Activated T-cell treated with anti-CD3 and anti-CD28 coated beads, Interleukin-2, amount 50 U/mL, for 48 hours (primary cell): ENCODE measurements at regions not wholly inside any gene's neighbourhood (a gene's known extent, or its start where the extent isn't known, plus 50 kb on each side); places are given as distances from the start of the nearest gene placed in this dataset.

ENCODE experiments used
- DNase-seq, 2 experiments: peaks; one replicate each; pipeline ENCODE4 v3.0.0-alpha.2; 2020

DNA sequence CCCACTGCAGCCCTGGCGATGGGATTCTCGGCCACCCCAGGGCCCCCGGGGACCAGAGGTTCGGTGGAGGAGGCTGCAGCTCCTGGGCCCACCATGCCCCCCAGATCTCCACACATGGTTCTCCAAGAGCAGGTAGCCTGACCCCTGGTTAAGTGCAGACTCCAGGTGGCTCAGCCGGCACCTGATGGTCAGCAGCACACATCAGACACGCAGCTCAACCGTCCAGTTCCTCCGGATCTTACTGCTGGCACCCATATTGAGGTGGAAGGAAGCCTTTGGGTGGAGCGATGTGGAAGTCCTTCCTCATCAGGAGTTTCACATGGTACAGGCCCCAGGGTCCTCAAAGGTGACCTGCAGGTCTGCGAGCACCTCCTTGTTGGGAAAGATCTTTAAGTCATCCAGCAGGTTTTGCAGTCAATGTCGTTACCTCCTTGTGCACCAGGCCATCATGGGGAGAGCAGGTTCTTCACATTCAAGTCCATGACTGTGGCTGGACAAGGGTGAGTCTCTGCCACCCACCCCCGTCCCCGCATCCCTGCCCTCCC is 74.2 kb upstream of the EEPD1 start:
- DNase-seq, result no peak

DNA sequence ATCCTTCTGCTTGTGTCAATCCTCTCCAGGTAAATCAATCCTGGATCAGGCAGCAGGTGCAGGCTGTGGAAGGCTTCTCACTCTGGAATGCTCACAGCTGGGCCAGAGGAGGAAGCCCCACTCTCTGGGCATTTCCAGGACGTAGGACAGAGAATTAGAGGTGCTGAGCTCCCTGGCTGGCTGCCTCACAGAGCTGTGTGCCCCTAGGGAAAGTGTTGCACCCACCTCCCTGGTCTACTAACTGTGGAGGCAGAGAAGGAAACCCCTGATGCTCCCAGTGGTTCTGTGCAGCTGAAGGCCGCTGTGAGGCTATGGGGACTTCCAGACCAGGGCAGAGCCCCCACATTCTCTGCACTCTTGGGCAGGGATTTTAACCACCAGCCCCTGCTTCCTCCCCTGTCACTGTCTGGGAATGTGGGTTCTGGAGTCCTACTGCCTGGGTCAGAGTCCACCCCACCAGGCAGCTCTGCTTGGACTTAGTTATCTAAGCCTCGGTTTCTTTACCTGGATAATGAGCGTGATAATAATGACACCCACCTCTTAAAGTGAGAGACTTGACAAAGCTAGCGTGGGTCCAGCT is 73.5 kb upstream of the EEPD1 start:
- no peak for DNase-seq

DNA sequence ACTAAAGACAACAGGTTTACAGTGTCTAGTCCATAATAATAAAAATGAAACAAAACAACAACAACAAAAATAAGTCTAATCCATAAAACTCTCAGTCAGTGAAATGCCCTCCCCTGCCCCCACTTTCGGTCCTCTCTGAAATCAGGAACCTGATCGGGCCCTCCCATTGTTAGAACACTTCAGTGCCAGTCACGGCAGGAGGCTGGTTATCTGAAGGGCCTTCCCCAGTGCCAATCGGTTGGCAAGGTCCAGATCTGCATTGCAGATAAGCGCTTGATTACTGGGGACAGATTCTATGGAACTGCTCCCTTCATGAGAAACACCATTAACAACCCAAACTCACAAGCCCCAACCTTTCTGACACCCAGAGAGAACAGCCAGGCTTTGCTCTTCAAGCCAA is 72.2 kb upstream of the EEPD1 start:
- no peak for DNase-seq

DNA sequence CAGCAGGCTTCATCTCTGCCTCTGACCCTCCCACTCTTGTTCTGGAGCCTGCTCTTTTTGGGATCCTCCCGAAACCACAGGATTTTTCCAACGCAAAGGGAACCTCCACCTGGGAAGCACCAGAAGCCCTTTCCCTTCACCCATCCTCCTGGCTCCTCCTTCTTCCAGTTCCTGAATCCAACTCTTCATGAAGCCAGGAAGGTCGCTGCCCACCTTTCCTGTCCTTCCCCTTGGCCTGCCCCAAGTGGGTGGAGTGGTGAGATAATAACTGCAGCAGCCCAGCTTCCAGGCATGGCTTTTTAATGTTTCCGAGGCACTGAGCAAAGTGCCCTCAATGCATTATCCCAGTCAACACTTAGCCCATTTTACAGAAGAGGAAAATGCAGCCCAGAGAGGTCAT is 70.8 kb upstream of the EEPD1 start:
- no peak for DNase-seq

DNA sequence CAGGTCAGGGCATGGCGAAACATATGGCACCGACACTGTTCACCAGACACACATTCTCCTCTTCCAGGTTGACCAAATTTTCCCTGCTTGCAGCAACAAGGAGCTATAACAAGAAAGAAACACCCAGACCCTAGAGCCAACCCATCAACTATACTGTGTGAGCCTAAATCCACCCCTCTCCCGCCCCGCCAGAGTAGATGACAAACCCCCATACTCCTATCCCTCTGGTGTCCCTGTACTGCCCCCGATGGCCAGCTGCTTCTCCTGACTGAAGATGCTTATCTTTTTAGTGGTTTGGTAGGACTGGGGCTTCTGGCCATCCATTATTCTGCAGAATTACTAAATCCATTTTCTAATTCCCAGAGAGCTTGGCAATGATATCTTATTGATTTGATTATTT is 70.1 kb upstream of the EEPD1 start:
- no peak for DNase-seq

DNA sequence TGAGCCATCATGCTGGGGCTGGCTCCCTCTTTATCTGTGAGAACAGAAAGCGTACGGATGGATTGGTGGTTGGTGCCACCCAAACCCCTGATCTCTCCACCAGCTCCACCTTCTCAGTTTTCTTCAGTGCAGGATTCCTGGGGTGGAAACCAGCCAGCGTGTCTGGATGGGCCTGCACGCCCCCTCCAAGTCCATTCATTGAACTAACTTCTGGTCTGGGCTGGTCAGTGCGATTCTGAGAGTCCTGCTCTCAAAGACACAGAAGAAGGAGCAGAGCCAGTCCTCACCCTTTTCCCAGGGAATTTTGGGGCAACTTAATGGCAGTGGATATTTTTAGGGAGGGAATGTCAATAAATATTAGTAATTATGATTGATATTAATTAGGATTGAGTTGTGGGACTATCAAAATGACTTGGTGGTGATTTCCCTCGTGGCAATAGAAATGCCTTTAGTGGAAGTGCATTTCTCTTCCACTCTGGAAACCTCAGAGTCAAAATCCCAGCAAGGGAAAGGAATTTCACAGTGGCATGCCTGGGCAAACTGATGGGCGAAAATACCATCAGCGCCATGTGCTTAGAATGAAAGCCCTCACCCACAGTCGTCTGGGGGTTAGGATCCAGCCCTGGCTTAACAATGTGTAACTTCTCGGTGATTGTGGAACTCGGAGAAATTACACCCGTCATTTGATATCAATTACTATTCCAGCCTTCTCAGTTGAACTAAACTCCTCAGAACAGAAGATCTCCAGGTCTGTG is 69.3 kb upstream of the EEPD1 start:
- DNase-seq, result no peak

DNA sequence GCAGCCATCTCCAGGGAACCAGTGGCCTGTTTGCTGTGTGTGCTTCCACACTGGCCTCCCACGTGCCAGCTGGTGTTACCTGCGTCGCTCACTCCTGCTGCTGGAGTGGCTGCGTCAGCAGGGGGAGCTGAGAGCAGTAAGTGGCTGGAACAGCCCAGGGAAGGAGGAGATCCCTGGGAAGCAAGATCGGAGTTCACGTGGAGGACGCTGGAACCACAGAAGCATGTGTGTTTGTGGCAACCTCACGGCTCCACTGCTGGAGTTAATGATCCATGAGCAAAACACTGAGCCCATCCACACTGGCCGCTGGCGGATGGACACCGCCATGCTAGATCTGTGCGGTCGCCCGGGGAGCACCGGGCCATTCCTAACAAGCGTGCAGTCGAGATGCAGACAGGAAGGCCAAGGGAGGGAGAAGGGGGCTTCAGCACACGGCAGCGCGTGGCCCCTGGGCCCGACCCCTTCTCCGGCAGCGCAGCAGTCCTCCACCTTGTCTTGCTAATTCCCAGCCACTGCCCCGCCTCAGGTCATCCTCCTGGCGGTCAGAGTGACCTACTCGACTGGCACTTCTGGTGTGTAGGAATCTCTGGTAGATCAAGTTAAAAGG is 68.5 kb upstream of the EEPD1 start:
- no peak for DNase-seq

DNA sequence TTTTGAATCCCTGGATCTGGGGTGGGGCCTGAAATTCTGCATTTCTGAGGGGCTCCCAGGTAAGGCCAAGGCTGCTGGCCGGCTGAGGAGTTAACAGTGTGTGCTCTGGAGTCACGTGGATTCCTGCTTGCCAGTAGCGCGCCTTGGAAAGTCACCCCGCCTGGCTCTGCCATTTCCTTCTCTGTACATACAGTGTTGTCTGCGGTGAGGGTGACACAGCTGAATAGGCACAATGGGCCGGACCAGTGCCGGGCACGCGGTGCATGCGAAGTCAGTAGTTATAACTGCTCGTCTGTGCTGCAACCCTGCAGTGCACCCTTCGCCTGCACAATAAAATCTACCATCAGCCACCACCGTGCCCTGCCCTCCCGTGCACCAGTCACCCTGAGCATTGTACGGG is 68.0 kb upstream of the EEPD1 start:
- DNase-seq, result no peak

DNA sequence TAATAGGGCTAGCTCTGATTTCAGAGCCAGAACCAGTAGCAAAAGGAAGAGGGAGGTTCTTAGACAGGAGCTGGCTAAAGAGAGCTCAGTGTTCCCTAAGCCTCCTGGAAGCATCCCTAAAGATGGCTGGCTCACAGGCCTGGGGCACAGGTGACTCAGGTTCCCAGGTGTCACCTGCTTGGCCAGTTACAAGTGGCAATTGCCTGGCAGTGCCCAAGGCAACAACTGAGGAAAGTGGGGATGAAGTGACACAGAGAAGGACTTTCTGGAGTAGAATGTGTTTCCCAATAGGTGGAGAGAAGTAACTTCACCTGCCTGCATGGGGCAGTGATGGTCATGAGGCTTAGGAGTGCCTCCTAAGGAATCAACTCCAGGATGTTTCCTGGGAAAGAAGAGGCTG is 66.5 kb upstream of the EEPD1 start:
- DNase-seq, result no peak

DNA sequence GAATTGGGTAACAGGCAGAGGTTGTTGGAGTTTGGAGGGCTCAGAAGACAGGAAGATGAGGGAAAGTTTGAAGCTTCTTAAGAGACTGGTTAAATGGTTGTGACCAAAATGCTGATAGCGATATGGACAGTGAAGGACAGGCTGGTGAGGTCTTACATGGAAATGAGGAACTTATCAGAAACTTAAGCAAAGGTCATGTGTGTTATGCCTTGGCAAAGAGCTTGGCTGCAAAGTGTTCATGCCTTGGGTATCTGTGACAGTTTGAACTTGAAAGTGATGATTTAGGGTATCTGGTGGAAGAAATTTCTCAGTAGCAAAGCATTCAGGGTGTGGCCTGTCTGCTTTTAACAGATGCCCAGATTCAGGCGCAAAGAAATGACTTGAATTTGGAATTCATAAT is 64.5 kb upstream of the EEPD1 start:
- DNase-seq, result no peak

DNA sequence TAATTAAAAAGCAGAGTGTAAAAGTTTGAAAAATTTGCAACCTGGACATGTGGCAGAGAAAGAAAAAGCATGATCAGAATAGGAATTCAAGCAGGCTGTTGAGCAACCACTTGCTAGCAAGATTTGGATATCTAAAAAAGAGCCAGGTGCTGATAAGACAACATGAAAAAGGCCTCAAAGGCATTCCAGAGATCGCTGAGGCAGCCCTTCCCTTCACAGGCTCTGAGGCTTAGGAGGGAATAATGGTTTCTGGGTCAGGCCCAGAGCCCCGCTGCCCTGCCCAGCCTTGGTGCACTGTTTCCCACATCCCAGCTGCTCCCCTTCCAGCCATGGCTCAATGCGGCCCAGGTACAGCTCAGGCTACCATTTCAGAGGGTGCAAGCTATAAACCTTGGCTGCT is 64.1 kb upstream of the EEPD1 start:
- DNase-seq, result no peak

DNA sequence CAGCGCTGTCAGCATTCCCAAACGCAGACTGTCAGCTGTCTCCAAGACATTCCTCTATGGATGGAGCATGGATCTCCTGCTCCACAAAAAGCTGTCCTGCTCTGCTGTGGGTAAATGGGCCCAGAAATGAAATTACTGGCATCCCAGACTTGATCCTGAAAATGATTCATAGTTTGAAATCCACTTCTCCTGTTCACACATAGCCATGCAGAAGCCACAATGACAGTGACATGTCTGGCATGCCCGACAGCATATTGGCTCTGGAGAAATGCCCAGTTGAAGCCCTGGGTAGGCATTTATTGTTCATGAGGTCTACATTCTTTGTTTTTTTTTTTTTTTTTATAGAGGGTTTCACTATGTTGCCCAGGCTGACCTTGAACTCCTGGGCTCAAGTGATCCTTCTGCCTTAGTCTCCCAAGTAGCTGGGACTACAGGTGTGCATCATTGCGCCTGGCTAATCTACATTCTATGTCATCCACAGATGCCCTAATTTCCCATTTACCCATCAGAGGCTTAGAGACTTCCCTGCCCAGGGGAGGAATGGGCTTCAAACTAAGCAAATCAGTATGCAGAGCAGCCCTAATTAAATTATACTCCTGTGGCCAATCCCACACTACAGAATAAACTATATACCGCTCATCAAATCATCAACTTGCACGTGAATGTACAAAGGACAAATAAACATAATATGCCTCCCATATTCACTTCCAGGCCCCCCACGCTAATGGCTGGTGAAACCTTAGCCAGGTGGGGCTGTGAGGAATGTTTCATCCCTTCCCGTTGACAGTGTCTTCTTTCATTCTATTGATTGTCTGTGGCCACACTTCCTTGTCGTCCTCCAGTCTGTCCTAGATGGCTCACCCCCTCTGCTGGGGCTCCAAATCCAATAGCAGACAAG is 61.8 kb upstream of the EEPD1 start:
- DNase-seq, result no peak

DNA sequence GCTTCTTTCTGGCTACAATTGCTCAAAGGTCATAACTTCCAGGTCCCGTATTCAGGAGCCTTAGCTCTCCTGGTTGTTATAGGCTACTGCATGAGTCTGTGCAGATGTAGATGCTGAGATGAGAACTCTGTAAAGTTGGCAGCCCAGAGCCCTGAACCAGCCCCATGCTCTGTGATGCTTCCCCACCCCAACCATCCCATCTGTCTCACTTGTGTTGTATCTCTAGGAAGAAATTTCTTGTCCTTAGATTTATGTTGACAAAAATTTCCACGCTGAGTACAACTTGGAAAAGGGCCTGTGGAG is 61.2 kb upstream of the EEPD1 start:
- DNase-seq, result no peak

DNA sequence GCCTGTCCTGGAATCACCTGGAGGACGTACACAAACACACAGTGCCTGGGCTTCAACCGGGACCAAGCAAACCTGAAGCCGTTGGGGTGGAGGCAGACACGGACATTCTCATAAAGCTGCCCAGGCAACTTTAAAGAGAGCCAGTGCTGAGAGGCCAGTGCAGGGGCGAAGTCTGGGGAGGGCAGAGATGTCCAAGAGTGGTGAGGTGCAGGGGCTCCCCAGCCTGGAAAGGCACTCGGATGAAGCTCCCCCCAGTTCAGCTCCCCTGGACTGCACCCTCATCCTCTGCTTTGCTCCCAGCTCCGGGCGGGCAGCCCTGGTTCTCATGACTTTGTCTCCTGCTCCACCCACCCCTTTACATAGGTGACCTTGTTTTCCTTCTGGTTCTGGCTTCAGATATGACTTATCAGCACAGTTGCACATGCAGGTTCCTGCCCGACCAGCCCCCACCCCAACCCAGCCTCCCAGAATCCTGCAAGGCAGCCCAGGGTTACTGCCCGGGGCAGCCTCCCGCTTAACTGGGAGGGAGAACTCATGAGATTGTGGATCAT is 60.8 kb upstream of the EEPD1 start:
- no peak for DNase-seq

DNA sequence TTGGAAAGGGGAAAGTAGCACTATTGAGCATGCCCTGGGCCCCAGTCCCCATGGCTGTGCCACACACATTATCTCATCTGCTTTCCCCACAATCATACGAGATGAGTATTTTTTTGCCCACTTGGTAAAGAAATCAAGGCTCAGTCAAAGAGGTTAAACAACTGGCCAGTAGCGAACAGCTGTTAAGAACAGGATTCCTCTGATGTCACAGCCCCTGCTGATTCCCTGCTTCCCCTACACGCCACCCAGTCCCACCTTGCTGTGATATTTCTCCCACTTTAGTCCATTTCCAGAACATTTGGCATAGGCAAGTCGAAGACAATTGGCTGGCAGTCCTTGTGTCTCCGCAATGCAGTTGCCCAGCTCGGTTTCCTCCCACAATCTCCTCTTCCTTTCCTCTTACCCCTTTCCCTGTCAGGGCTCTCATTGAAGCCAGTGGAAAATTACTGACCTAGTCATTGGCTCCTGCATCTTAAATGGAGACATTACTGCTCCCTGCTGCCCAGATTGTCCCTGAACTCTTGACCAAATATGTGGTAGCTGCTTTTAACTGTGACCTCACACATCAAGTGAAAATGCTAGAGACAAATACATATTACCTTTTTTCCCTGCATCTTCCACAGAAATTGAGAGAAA is 56.5 kb upstream of the EEPD1 start:
- DNase-seq, result no peak

DNA sequence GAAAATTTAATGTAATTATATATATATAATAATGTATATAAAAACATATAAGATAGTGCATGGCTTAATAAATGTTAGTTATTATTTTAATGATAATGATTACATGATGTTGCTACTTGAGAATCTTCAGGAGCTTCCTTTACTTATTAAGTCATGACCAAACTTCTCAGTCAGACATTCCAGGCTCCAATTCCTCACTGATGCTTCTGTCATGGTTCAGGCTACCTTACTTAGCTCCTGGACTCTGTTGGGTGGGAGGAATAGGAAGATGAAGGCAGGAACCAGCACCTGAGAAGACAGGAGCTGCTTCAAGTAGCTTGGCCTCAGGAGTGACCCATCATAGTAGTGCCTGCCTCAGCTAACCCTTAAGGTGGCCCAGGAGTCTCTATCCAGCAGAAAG is 55.0 kb upstream of the EEPD1 start:
- DNase-seq, result no peak

DNA sequence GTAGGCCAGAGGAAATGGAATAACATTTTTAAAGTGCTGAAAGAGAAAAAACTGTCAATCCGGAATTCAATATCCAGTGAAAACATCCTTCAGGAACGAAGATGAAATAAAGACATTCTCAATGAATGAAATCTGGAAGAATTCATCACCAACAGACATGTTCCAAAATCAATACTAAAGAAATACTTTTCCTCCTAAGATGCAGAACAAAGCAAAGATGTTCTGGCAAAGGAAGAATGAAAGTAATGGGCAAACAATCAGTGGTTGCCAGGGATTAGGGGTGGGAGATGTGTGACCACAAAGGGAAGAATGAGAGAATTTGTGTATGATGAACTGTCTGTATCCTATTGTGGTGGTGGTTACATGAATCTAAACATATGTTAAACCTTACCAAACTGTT is 52.8 kb upstream of the EEPD1 start:
- DNase-seq, result no peak

DNA sequence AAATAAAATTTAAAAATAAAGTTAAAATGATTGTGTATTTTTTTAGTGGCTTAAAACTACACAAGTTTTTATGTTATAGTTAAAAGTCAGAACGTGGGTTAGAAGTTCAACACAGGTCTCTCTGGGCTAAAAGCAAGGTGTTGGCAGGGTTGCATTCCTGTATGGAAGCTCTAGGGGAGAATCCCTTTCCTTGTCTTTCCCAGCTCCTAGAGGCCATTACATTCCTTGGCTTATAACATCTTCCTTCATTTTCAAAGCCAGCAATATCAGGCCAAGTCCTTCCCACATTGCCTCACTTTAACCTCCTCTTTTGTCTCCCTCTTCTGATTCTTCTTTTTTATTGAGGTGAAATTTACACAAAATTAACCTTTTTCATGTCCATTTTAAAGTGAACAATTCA is 52.4 kb upstream of the EEPD1 start:
- no peak for DNase-seq
